PC-9 (cell line): ENCODE measurements at regions not wholly inside any gene's neighbourhood (a gene's known extent, or its start where the extent isn't known, plus 50 kb on each side); places are given as distances from the start of the nearest gene placed in this dataset.
"Not testable (repeated sequence)": the region's sequence is repeated elsewhere in the genome, so short reads cannot be mapped to it uniquely, and the experiment has no call there.

Experiments used
- BruUV-seq: library from RNA; stranded (reverse); fragments of 400-500 nt; replicated peaks from 2 replicates; lab custom pipeline; 2021; lab: Mats Ljungman, UMichigan
- CTCF ChIA-PET: fragments of 300-600 bp; sonication (Branson Sonifier 250); formaldehyde crosslinking; loops from one replicate; lab custom pipeline; 2022; ENCODE audit warnings: antibody characterized with exemption; lab: Charles Lee
- POLR2A ChIA-PET: fragments of 300-600 bp; sonication (Branson Sonifier 250); formaldehyde crosslinking; loops from one replicate; lab custom pipeline; 2022; ENCODE audit warnings: antibody characterized with exemption; ENCODE audit not compliant: unreplicated experiment; lab: Charles Lee
- DNase-seq, 2 experiments: peaks; one replicate each; pipeline versions ENCODE4 v3.0.0 to v3.0.0-alpha.2; 2015 to 2022; ENCODE audit warnings: mixed read lengths in 1 of 2
- H2AFZ ChIP-seq: fragments of 200-600 bp; sonication (generic); 2 replicates; pipeline ENCODE4 v1.8.1; 2017; ENCODE audit warnings: antibody characterized with exemption
- H3F3A ChIP-seq: fragments of 200-600 bp; sonication (generic); 2 replicates; pipeline ENCODE4 v1.8.1; 2017; ENCODE audit warnings: antibody characterized with exemption, mild to moderate bottlenecking, low read depth; ENCODE audit not compliant: insufficient read depth
- H3K27ac ChIP-seq: fragments of 200-600 bp; sonication (generic); 2 replicates; pipeline ENCODE4 v1.6.1; 2016; ENCODE audit warnings: mixed run types
- H3K27me3 ChIP-seq: fragments of 200-600 bp; sonication (generic); 2 replicates; pipeline ENCODE4 v1.6.1; 2016; ENCODE audit warnings: low read depth, mixed run types; ENCODE audit not compliant: insufficient read depth
- H3K36me3 ChIP-seq: fragments of 200-600 bp; sonication (generic); 2 replicates; pipeline ENCODE4 v1.6.1; 2016; ENCODE audit warnings: low read depth, mixed run types
- H3K4me1 ChIP-seq: fragments of 200-600 bp; sonication (generic); replicated peaks from 2 replicates; pipeline ENCODE4 v1.6.1; 2016; ENCODE audit warnings: mixed run types; ENCODE audit not compliant: insufficient read depth
- H3K4me2 ChIP-seq: fragments of 200-600 bp; sonication (generic); 2 replicates; pipeline ENCODE4 v1.6.1; 2017; ENCODE audit warnings: mixed run types
- H3K4me3 ChIP-seq: fragments of 200-600 bp; sonication (generic); 2 replicates; pipeline ENCODE4 v1.6.1; 2016; ENCODE audit warnings: mixed run types
- H3K79me2 ChIP-seq: fragments of 200-600 bp; sonication (generic); 2 replicates; pipeline ENCODE4 v1.6.1; 2017; ENCODE audit warnings: low read depth, mixed run types
- H3K9me2 ChIP-seq: fragments of 200-600 bp; sonication (generic); 2 replicates; pipeline ENCODE4 v1.8.1; 2017; ENCODE audit warnings: mild to moderate bottlenecking; ENCODE audit not compliant: insufficient read depth
- H3K9me3 ChIP-seq: fragments of 200-600 bp; sonication (generic); 2 replicates; pipeline ENCODE4 v1.8.1; 2016; ENCODE audit warnings: low read depth; ENCODE audit not compliant: insufficient read depth
- H4K20me1 ChIP-seq: fragments of 200-600 bp; sonication (generic); 2 replicates; pipeline ENCODE4 v1.8.1; 2017; ENCODE audit not compliant: insufficient read depth
- EZH2 ChIP-seq: fragments of 200-600 bp; sonication (generic); IDR thresholded peaks from 2 replicates; pipeline ENCODE4 v1.8.0; 2017; ENCODE audit warnings: antibody characterized with exemption, low read depth
- intact Hi-C: fragments of 100-400 bp; cut with micrococcal nuclease; formaldehyde crosslinking; loops from one replicate; pipeline ENCODE4 v1.10.0; 2022; ENCODE audit not compliant: unreplicated experiment
- TF ChIP-seq, protein P1 (sequence below): fragments of 200-600 bp; sonication (generic); conservative IDR thresholded peaks from 2 replicates; pipeline ENCODE4 v1.6.1; 2017; ENCODE audit warnings: mixed run types, antibody characterized with exemption, mild to moderate bottlenecking, moderate library complexity

DNA sequence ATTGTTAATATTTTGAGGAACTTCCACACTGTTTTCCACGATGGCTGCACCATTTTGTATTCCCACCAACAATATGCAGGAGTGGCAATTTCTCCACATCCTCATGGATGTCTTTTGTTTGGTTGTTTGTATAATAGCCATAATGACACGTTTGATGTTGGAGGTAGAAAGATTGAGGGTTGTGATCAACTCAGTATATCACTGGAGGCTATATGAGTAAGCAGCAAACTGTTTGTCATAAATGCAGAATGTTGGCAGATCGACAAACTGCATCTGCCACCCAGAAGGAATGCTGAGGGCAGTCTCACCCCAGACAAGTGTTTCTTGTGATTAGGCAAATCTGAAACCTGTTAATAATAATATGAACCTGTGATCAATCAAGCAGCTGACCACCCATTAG, 243.9 kb upstream of the WDFY3 start:
- no peaks in the 10 kb centered on the region for H3K36me3 ChIP-seq
- BruUV-seq = no TSS peak
- H2AFZ ChIP-seq = no peak overlapping the region
- H3K27ac ChIP-seq = peak overlapping the region; percentile 84
- H3F3A ChIP-seq = peaks cover 18% of the 10 kb centered on the region
- no peaks in the 10 kb centered on the region for H3K79me2 ChIP-seq
- intact Hi-C loops = no loop called here
- H3K4me3 ChIP-seq = no peak overlapping the region
- no peaks in the 10 kb centered on the region for H3K9me2 ChIP-seq
- no peaks in the 10 kb centered on the region for H3K27me3 ChIP-seq
- peak overlapping the region; percentile 63 for H3K4me2 ChIP-seq
- TF ChIP-seq, protein P1, sequence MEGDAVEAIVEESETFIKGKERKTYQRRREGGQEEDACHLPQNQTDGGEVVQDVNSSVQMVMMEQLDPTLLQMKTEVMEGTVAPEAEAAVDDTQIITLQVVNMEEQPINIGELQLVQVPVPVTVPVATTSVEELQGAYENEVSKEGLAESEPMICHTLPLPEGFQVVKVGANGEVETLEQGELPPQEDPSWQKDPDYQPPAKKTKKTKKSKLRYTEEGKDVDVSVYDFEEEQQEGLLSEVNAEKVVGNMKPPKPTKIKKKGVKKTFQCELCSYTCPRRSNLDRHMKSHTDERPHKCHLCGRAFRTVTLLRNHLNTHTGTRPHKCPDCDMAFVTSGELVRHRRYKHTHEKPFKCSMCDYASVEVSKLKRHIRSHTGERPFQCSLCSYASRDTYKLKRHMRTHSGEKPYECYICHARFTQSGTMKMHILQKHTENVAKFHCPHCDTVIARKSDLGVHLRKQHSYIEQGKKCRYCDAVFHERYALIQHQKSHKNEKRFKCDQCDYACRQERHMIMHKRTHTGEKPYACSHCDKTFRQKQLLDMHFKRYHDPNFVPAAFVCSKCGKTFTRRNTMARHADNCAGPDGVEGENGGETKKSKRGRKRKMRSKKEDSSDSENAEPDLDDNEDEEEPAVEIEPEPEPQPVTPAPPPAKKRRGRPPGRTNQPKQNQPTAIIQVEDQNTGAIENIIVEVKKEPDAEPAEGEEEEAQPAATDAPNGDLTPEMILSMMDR = no peak
- TF ChIP-seq EZH2 = no peak
- ChIA-PET CTCF (no interaction called here), POLR2A (no interaction called here)
- H3K9me3 ChIP-seq = no peaks in the 10 kb centered on the region
- DNase-seq = peak; percentile 47 to 87
- peaks cover 27% of the 10 kb centered on the region for H3K4me1 ChIP-seq
- H4K20me1 ChIP-seq = no peaks in the 10 kb centered on the region

DNA sequence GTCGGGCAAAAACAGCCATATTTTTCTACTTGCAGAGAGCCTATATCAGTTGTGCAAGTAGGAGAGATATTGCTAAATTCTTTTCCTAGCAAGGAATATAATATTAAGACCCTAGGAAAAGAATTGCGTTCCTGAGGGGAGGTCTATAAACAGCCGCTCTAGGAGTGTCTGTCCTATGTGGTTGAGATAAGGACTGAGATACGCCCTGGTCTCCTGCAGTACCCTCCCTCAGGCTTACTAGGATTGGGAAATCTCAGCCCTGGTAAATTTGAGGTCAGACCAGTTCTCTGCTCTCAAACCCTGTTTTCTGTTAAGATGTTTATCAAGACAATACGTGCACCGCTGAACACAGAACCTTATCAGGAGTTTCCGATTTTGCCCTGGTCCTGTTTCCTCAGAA, 250.1 kb upstream of the WDFY3 start:
- DNase-seq, intact Hi-C loops, BruUV-seq, H3K27me3 ChIP-seq, CTCF ChIA-PET, H3K9me3 ChIP-seq, H3K4me2 ChIP-seq, H2AFZ ChIP-seq, H3K36me3 ChIP-seq, H3F3A ChIP-seq, H3K27ac ChIP-seq, H3K79me2 ChIP-seq, H3K4me3 ChIP-seq, H3K4me1 ChIP-seq, POLR2A ChIA-PET, H4K20me1 ChIP-seq, H3K9me2 ChIP-seq: not testable (repeated sequence)

DNA sequence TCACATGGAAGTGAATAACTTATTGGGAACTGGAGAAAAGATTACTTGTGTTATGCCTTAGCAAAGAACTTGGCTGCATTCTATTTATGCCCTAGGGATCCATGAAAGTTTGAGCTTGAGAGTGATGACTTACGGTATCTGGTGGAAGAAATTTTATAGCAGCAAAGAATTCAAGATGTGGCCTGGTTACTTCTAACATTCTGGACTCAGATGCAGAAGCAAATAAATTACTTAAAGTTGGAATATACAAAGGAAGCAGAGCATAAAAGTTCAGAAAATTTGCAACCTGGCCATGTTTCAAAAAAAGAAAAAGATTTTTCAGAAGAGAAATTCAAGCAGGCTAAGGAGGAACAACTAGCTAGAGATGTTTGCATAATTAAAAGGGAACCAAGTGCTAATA, 252.3 kb upstream of the WDFY3 start:
- CTCF ChIA-PET = no interaction called here
- no TSS peak for BruUV-seq

More for the DNA sequence above, 252.3 kb upstream of the WDFY3 start:
- Histone ChIP-seq H4K20me1 (no peaks in the 10 kb centered on the region), H3K27ac (no peak overlapping the region), H3K27me3 (no peaks in the 10 kb centered on the region), H2AFZ (no peak overlapping the region), H3F3A (no peaks in the 10 kb centered on the region), H3K9me3 (peaks cover 6% of the 10 kb centered on the region; the same call in 1 of the 2 replicates), H3K4me3 (no peak overlapping the region), H3K79me2 (no peaks in the 10 kb centered on the region), H3K36me3 (no peaks in the 10 kb centered on the region), H3K4me1 (no peaks in the 10 kb centered on the region), H3K4me2 (no peak overlapping the region), H3K9me2 (no peaks in the 10 kb centered on the region)
- no peak for TF ChIP-seq EZH2
- TF ChIP-seq, protein P1 = no peak
- intact Hi-C loops = no loop called here
- POLR2A ChIA-PET = no interaction called here
- no peak for DNase-seq
